CD4-positive, alpha-beta T cell treated with Interferon alpha-2 for 1 hour (primary cell): ENCODE measurements at regions not wholly inside any gene's neighbourhood (a gene's known extent, or its start where the extent isn't known, plus 50 kb on each side); places are given as distances from the start of the nearest gene placed in this dataset.
"Not testable (repeated sequence)": the region's sequence is repeated elsewhere in the genome, so short reads cannot be mapped to it uniquely, and the experiment has no call there.

Source experiments
- DNase-seq, 2 donors: peaks; one replicate each; pipeline ENCODE4 v3.0.0-alpha.2; 2020 to 2022

DNA sequence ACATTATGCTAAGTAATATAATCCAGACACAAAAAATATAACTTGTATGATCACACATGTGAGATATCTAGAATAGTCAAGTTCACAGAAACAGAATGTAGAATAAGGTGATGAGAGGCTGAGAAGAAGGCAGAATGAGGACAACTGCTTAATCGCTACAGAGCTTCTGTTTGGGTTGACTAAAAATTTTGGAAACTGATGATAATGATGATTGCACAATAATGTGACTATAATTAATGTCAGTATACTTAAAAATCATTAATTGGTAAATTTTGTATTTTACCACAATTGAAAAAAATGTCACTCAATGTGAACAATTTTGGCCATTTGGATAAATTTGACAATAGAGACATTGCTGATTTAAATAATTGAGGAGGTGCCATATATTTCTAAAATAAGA is 1374.4 kb upstream of the CDH8 start:
- DNase-seq = no peak

DNA sequence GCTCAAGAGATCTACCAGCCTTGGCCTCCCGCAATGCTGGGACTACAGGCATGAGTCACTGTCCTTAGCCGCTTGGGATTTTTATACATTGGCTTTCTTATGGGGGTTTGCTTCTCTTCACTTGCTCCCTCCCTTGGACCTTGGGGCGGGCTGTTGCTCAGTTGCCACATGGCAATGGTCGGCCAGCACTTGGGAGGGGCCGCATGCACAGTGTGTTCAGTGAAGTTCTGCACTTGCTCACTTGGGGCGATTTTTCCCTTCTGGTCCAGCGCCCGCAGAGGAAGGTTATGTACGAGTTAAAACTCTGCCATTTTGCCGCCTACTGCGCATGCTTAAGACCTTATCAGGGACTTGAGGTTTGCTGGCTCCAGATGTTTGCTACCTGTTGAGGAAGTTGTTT is 1367.6 kb upstream of the CDH8 start:
- no peak for DNase-seq

DNA sequence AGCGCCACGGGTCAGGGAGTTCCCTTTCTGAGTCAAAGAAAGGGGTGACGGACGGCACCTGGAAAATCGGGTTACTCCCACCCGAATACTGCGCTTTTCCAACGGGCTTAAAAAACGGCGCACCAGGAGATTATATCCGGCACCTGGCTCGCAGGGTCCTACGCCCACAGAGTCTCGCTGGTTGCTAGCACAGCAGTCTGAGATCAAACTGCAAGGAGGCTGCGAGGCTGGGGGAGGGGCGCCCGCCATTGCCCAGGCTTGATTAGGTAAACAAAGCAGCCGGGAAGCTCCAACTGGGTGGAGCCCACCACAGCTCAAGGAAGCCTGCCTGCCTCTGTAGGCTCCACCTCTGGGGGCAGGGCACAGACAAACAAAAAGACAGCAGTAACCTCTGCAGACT is 1352.0 kb upstream of the CDH8 start:
- DNase-seq = not testable (repeated sequence)

DNA sequence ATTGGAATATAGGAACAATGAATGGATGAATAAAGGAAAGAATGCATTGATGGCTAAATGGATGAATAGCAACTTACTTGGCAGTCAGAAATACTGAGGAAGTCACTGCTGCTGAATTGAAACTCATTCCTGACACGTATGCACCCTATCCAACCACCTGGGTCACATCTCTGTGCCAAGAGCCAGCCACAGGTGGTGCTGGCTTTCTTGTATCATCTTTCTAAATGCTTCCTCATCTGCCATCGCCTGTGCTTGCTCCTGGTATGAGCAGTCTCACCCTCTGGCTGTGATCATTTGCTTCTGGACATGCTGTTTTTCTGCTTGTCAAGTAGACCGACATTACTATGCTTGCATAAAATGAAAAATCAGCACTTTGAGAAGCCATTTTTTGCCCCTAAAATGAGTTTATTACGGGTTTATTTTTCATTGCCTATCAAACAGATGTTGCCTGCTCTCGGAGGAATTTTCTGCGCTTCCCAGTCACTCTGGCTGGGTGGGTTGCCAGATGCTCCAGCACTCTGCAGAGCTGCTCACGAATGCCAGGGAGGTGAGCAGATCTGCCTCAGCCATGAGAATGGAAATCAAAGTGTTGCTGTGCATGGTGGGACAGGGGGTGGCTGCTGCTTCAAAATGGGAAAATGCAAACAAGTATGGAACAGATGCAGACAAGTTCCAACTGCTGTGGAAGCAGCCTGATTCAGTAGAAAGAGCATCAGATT is 1349.6 kb upstream of the CDH8 start:
- no peak for DNase-seq

DNA sequence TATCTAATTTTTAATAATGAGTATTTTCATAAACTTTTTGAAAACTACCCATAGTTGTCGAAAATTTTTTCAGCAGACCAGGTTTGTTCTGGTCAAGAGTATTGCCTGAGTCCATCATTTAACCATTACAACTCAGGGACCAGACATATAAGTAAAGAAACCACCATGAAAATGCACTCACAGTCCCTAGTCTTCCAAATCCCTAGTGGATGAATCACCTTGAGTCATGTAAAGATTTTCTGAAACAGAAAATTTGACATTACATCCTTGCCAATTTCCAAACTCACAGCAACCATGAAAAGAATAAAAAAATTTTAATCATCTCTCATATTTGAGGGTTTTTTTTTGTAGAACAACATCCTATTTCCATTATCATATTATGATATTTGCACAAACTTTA is 1337.5 kb upstream of the CDH8 start:
- no peak for DNase-seq

DNA sequence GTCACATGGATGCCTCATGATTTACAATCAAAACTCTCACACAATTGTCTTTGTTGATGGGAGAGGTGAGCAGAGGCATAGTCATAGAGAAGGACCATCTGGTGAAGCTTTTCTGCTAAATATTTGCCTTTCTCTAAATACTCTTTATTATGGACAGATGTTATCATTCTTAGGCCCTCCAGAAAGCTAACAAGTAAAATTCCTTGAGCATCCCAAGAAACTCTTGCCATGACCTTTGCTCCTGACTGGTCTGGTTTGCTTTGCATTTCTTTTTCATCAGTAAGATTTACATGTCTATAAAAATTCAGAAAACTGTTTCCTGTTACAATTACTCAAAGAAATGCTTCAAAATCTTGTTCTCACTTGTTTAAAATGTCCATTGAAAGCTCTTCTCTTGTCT is 1336.6 kb upstream of the CDH8 start:
- no peak for DNase-seq

DNA sequence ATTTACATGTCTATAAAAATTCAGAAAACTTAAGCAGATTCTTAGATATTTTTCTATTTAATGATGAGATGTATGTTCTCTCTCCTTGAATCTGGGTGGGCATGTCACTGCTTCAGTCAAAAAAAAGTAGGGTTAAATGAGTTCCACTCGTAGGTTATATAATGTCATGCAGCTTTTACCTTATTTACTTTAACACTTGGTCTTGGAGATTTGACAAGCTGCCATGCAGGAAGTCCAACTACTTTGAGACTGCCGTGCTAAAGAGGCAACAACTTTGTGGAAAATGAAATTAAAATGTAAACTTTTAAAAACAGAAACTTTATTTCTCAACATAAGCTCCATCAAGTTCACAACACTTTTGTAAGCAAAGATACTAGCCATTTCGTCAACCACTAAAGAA is 1336.0 kb upstream of the CDH8 start:
- DNase-seq = no peak

DNA sequence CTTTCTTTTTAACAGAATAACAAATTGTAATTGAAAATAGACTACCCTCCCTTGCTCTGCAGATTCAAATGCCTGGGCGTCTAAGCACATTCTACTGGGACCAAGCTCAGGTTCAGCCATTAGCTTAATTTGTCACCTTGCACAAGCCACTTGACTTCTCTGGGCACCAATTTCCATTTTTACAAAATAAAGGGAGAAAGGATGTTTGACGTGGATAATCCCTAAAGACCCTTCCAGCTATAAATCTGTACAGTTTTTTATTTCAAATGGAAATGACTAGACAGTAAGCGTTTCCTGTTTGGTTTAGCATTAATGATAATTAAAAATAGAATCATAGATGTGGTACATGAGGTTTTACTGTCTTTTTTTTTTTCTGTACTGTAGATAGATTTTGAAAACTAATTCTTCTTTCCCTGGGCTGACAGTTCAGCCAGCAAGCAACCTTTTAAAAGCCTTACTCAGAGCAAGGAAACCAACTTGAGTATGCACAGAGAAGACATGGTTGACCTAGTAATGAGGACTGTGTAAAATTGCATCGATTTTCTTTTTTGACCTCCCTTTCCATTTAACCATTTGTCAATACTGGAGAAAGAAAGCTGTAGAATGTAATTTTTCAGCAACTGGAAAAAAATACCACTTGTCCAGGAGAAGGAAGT is 1329.5 kb upstream of the CDH8 start:
- DNase-seq = no peak

DNA sequence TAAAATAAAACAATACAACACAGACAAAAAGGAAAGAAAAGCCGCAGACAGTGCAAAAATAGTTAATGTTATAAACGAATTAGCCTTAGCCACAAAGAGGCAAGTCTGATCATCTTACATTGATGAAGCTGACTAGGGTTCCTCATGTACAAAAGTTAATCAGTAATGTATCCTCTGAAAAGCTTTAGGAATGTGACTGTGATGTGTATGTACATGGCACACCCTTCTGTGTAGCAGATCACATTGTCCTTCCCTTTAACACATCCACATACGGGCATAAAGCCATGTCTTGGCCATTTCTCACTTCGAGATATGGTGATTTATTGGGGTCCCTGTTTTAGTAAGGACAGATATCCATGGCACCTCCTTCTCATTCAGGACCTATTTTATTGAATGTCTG is 1327.5 kb upstream of the CDH8 start:
- DNase-seq = no peak

DNA sequence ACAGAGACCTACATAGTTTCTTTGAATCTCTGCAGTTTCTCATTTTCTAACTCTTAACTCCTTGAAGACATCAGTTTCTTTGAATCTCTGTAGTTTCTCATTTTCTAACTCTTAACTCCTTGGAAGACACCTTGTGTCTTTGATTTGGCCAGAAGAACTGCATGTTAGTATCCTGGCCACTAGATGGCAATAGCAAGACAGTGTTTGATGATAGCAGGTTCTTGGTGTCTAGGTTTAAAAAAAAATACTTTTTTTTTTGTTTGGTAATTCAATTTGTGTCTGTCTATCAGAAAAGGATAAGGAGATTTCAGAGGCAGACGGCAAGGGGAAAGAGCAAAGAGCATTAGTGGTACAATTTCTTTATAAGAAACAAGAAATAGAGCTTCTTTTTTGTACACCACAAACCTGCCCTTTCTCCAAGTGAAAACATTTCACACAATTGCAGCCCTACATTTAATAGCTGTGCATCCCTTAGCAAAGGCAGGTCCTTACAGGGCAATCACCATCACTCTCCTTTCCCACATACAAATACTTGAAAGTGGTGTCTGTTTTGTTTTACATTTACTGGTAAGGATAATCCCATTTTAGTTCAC is 1324.9 kb upstream of the CDH8 start:
- peak in 1 of 2 donors; percentile 1 for DNase-seq

DNA sequence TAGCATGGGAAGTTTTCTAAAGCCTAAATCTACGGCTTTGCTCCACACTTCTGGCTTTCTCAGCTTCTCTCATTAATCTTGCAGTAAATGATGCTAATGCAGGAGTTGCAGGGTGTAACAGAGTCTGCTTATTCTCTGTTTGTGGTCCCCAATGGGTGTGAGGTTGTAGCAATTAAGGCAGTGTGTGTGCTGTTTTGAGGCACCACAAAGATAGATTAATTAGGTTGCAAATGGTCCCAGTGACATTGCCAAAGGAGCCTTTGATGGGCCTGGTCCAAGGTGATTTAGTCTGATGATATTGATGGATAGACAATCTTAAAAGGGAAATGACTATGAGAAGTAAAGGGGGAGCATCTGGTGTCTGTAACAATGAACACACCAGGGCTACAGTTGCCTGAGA is 1313.7 kb upstream of the CDH8 start:
- DNase-seq = no peak

DNA sequence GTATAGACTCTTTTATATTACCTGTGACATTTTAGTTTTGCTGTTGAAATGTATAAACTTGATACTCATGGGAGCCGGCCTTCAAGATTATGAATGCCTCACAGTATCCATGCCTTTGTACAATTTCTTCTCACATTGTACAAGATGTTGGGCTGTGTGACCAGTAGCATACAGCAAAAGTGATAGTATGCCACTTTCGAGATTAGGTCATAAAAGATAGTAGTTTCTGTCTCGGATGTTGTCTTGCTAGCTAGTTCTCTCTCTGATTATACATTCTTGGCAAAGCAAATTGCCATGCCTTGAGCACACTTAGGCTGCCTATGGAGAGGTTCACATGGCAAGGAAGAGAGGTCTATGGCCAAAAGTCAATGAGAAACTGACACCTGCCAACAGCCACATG is 1309.8 kb upstream of the CDH8 start:
- DNase-seq = no peak

DNA sequence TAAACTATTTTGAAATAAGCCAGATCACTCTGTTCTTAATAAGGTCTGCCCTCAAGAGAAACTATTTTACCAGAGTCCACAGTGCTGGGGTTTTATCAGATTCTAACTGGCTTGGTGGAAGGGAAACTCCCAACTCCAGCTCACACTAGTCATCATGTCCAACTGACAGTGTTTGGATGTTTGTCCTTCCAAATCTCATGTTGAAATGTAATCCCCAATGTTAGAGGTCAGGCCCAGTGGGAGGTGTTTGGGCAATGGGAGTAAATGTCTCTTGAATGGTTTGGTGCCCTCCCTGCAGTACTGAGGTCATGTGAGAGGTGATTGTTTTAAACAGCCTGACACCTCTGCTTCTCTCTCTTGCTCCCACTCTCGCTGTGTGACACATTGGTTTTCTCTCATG is 1301.0 kb upstream of the CDH8 start:
- DNase-seq = no peak

DNA sequence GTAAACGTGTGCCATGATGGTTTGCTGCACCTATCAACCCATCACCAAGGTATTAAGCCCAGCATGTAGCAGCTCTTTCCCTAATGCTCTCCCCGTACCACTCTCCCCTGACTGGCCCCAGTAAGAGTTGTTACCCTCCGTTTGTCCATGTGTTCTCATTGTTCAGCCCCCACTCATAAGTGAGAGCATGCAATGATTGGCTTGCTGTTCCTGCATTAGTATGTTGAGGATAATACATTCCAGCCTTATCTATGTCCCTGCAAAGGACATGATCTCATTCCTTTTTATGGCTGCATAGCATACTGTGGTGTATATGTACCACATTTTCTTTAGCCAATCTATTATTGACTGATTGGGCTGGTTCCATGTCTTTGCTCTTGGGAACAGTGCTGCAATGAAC is 1294.9 kb upstream of the CDH8 start:
- DNase-seq = no peak

DNA sequence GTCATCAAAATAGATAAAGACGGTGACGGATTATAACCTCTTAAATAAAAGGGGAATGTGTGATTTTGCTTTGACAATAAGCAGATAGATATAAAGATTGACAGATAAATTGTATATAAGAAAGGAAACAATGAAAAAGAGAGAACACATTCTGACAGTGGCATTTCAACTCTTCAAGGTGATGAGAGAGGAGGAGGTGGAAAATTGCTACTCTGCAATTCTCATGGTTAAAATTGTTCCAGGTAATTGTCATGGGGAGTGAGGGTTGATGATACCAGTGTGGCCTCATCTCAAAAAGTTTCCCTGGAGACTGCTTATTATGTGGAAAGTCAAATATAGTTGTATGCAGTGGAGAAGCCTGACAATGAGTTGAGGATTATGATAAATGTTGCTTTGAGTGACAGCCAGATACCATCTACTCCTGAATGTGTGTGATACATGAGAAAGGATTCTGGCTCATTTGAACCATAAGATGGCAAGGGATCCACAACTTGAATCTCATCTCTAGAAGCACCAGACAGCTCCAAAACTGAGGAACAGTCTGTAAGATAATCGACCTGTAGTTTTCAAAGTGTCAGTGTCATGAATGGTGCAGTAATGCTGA is 1290.6 kb upstream of the CDH8 start:
- DNase-seq = no peak

DNA sequence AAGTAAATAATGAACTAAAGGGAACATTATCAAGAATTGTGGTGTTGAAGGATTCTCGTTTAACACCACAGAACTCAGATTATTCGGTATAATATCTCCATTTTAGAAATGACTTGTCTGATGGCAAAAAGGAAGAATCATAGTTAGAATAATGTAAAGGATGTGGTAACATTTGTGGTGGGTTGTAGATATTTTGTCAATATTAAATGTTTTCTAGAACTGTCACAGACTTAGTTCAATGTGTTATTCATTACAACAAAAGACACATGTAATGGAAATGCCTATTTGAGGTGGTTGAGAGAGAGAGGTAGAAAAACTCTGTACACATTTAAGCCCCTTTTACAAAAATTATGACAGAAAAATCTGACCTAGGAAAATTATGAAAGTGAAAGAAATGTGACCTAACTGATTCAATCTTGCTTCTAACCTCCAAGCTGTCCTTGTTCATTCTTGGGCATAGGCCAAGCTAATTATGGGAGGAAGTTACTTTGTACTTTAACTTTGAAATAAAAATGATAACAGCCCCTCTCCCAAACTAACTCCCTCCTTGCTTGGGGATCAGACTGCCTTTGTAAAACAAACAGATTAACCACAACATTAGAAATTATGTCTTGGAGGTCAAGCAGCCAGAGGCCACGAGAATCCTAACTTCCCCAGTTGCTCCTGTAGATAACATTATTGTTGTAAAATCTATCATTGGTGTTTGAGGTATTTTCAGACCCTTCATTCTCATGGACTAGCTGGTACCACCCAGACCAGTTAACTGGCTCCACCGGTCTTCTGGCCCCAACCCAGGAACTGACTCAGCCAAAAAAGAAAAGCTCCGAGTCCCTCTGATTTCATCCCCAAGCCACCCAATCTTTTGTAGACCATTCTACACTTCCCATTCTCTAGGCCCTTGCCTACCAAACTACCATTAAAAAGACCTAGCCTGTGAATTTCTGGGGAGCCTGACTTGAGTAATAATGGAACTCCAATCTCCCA is 1287.8 kb upstream of the CDH8 start:
- DNase-seq = no peak

DNA sequence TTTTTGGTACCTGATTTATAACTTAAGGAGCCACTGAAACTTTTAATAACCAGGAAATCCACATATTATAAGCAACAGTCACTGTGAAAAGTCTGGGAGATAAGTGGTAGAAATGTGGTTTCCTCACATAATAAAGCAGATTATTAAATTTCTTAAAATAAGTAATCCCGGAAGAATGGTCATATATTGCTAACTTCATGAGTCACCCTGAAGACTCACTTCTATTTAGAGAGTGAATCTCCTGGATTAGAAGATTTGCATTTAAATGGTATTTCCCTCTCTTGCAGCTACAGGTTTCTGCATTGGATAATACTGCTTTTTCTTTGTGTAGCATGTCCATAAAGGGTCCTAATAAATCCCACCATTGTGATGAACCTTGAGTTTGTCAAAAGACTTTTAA is 1286.8 kb upstream of the CDH8 start:
- no peak for DNase-seq

DNA sequence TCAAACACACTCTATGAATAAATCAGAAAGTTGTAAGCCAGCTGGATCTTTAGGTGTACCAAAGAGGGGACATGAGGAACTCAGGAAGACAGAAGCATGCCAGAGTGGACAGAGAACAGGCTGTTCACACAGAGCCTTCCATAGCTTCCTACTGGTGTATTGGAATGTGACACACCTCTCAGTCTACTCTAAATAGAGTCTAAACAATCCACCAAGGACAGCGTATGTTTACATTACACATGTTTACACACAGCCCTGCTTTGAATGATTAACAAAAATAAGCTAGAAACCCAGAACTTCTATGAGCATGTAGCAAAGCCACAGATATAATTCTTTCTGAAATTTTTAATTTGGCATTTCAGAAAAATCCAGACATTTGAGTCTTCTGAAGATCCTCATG is 1279.0 kb upstream of the CDH8 start:
- no peak for DNase-seq

DNA sequence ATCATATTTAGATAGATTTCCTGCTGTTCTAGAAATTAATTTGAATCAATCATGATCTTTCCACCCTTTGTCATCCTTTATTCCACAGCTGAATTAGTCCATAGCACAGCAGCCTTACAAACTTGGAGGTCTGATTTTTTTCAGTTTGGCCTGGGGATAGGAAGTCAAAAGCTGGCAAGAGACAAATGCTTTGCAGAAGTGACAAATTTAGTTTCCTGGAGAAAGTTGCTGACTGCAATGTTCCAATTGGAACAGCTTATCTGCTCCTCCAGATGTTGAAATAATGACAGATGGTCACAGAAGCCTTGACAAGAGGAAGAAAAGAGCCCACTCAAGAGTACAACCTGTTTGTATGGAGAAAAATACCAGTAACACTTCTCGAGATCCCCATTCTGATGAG is 1276.1 kb upstream of the CDH8 start:
- DNase-seq = no peak

DNA sequence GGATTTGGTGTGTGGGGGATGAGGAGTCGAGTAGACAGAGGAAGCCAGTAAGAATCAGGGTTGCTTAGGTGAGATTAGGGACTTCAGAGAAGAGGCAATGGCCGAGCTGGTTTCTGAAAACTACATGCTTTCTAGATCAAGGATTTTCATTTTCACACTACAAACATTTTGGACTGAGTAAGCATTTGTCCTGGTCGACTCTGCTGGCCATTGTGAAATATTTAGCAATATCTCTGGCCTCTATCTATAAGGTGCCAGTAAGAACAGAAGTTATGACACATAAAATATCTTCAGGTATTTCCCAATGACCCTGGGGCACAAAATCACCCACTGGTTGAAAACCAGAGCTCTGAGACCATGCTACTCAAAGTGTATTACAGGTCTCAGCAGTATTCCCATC is 1275.1 kb upstream of the CDH8 start:
- DNase-seq = no peak

DNA sequence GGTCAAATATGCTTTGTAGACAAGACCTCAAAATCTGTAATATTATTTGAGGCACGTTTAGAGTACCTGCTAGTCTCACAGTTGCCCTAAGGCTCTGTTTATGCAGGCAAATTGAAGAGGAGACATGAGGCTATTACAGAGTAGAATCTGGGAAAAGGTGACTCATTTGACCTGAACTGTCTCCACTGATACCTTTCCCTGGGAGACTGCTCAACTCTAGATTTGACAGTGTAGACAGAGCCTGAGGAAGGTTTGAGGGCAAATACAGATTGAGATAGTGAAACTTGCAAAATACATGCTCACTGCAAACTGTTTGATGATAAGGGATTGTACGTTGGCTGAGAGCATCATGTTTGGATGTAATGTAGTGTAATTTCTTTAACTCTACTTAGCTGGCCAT is 1266.6 kb upstream of the CDH8 start:
- DNase-seq = no peak

DNA sequence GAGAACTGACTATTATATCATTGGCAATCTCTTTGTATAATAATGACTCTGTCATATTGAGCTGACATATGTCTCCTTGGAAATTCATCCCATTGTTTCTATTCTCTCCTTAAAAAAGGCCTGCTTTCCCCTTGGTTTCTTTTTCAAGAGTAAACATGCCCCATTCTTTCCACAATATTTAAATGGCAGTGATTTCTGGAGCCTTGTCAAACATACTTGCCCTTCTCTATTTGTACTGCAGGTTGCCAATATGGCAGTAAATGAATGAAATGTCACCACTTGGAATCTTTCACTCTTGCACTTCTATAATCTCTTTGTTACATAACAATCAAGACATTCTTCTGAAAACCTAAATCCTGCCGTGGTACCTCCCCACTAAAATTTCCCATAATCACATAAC is 1265.1 kb upstream of the CDH8 start:
- DNase-seq = no peak

DNA sequence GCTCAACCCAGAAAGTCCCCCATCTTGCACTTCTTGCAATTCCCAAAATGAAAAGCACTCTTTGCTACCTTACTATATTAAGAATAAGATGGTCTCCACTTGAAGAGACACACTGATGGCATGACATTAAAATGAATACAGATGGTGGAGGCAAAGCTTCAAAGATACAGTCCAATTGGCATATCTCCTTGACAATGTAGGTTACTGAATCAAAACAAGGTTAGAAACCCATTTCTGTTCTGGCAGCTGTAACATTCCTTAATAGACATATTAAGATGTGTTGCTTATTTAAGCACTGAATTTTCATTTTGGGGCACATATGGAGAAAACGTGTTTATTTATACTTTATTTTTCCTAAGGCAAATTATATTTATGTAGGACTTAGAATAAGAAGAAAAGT is 1262.8 kb upstream of the CDH8 start:
- no peak for DNase-seq
